Activated CD8-positive, alpha-beta memory T cell treated with anti-CD3 and anti-CD28 coated beads for 24 hours (primary cell): ENCODE measurements at regions not wholly inside any gene's neighbourhood (a gene's known extent, or its start where the extent isn't known, plus 50 kb on each side); places are given as distances from the start of the nearest gene placed in this dataset.

Experiments
- DNase-seq: peaks from one replicate; pipeline ENCODE4 v3.0.0-alpha.2; 2020

DNA sequence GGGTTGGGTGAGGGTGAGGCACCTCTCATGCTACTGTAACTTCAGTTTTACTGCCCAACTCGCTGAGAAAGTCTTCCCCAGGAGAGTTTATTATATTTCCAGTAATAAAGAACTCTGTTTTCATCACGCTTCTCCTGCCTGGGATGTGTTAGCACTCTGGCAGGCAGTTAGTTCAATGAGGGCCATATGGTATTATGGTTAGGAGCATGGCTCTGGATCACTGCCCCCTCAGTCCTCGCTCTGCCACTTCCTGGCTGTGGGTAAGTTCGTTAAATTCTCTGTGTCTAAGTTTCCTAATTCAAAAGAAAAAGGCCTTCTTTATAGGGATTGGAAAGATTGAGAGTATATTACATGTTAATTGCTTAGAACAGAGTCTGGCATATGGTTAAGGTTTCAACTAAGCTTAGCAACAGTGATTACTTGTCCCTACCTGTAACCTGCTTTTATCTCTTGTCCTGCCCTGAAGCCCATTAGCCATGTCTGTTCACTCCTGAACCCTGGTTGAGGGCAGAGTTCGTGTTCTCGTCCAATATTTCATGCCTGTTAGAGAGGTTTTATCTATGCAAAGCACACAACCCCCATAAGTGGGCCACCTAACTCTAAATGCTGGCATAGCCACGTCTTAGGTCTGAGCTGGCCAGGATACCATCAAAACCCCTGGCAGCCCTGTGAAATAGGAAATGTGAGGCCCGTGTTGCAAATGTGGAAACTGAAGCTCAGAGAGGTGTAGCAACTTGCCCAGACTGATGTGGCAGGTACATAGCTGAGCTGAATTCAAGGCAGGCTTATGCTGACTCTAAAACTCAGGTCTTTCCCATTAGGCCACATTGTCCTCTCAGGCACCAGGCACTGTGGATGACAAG lies 342.5 kb upstream of the JARID2 start:
- DNase-seq, result no peak

DNA sequence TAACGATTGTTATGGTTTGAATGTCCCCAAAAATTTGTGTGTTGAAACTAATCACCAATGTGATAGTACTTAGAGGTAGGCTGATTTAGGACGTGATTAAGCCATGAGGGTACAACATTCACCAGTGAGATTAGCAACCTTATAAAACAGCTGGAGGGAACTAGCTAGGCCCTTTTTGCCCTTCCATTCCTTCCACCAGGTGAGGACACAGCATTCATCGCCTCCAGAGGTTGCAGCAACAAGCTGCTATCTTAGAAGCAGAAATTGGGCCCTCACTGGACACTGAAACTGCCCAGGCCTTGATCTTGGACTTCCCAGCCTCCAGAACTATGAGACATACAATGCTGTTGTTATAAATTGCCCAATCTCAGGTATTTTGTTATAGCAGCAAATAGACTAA lies 340.7 kb upstream of the JARID2 start:
- DNase-seq, result no peak

DNA sequence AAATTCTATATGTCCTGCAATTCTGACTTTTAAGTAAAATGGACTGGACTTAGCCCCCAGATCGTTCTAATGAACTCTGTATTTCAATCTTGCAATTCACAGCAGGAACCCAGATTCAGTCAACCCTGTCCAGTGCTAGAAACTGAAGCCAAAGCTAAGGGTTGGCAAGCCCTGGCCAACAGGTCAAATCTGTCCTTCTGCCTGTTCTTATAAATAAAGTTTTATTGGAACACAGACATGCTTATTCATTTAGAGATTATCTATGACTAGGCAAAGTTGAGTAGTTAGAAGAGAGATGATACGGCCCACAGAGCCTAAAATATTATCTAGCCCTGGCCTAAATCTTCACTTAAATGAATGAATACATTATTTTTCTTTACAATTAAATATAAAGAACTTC lies 339.2 kb upstream of the JARID2 start:
- DNase-seq, result no peak

DNA sequence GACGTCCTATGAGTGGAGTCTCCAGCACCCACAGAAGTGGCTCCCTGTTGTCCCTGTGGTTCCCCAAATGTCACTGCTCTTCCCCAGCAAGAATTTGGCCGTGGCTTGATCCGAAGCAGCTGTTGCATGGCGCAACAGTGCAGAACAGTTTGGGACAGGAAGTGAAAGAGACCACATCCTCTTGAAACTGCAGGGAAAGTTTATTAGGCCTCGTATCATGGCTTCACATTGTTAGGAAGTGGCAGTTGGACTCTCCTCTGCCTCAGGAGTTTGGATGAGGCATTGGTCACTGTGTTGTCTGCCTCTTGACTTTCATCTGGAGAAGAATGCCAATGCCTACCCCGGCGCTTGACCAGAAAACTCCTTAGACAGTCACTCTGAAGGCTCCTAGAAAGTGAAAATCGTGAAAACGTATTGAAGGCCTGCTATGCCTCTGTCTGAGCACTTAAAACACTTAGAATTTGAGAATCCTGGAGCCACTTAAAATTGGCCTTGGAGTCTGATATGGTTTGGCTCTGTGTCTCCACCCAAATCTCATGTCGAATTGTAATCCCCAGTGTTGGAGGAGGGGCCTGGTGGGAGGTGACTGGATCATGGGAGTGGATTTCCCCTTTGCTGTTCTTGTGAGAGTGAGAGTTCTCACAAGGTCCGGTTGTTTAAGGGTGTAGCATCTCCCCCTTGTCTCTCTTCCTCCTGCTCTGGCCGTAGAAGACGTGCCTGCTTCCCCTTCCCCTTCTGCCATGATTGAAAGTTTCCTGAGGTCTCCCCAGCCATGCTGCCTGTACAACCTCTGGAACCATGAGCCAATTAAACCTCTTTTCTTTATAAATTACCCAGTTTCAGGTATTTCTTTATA lies 334.9 kb upstream of the JARID2 start:
- DNase-seq, result peak; percentile 59

DNA sequence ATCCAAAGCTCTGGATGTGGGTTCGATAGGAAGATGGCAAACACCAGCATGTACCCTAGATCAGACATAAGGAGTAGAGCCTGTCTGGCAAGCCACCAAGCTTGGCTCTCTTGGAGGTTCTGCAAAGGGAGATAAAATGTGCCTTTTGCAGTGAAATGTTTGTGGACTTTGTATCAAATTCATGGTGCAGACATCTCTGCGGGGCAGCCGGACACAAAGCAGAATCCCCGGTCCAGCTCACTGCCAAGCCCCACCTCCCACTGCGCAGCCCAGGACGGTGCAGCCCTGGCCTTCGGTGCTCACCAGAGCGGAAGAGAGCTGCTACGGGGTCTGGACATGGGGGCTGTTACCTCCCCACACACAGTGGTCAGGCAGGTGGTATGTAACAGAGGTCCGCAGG lies 333.6 kb upstream of the JARID2 start:
- DNase-seq, result peak; percentile 53

DNA sequence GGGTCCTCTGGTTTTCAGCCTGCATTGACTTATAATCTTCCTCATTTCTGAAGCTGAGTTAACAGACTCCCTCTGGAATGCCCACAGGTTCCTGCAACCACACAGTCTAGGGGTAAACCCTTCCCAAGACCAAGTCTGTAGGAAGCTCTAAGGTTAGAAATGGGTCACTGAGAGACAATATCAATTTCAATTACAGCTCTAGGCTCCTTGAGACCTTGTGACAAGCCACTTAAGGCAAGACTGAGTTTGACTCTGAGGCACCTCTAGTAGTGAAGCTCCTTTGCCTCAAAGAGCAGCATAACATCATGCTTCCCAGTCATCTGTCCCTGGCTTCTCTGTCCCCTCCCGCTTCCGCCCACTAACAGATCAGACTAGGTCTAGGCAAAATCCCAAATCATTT lies 333.2 kb upstream of the JARID2 start:
- DNase-seq, result peak; percentile 38

DNA sequence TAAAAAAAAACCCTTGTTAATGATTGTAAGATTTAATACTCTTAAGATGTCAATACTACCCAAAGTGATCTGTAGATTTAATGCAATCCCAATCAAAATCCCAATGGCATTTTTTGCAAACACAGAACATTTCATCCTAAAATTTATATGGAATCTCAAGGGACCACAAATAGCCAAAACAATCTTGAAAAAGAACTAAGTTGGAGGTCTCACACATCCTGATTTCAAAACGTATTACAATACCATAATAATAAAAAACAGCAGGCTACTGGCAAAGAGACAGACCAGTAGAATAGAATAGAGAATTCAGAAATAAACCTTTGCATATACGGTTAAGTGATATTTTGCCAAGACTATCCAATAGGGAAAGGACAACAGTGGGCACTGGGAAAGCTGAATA lies 331.9 kb upstream of the JARID2 start:
- no peak for DNase-seq

DNA sequence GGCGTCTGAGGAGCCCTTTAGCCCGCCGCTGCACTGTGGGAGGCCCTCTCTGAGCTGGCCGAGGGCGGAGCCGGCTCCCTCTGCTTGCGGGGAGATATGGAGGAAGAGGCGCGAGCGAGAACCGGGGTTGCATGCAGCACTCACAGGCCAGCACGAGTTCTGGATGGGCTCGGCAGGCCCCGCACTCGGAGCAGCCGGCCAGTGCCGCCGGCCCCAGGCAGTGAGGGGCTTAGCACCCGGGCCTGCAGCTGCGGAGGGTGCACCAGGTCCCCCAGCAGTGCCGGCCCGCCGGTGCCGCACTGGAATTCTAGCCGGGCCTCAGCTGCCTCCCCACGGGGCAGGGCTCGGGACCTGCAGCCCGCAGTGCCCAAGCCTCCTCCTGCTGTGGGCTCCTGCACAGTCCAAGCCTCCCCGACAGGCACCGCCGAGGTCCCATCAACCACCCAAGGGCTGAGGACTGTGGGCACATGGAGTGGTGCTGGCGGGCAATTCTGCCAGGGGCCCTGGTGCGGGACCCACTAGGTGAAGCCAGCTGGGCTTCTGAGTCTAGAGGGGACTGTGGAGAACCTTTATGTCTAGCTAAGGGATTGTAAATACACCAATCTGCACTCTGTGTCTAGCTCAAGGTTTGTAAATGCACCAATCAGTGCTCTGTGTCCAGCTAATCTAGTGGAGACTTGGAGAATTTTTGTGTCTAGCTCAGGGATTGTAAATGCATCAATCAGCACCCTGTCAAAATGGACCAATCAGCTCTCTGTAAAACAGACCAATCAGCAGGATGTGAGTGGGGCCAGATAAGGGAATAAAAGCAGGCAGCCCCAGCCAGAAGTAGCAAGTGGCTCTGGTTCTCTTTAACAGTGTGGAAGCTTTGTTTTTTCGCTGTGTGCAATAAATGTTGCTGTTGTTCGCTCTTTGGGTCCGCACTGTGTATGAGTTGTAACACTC lies 329.7 kb upstream of the JARID2 start:
- DNase-seq, result peak; percentile 53

DNA sequence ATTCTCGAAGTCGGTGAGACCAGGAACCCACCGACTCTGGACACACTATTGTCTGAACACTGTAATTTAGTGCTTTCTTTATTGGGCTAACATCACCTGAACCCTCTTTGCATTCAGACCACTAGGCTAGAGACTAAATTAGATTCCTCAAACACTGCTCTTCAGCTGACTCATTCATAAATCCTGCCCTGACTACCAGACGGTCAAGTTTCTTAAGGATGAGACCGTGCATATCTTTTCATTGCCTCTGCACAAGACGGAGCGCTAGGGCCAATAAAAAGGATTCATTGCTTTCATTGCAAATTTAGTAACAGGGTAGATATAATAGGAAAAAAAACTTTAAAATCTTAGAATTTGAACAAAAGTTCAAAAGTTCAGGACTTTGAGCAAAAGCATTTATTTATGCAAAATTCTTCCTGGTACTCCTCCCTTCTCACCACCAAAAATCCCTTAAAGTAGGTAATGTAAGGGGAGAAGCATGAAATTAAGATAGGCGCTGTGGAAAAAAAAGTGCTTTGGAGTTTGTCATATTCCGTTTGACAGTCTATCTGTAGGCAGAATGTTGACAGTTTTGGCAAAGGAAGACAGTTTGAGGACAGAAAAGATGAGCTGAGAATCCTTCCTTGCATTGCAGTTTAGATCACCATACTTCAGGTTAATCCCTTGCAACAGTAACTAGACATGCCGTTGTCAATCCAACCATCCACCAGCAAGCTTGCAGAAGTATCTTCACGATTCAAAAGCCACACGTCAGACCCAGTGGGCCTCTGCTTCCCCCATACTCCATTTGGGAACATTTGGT lies 328.6 kb upstream of the JARID2 start:
- DNase-seq, result peak; percentile 38

DNA sequence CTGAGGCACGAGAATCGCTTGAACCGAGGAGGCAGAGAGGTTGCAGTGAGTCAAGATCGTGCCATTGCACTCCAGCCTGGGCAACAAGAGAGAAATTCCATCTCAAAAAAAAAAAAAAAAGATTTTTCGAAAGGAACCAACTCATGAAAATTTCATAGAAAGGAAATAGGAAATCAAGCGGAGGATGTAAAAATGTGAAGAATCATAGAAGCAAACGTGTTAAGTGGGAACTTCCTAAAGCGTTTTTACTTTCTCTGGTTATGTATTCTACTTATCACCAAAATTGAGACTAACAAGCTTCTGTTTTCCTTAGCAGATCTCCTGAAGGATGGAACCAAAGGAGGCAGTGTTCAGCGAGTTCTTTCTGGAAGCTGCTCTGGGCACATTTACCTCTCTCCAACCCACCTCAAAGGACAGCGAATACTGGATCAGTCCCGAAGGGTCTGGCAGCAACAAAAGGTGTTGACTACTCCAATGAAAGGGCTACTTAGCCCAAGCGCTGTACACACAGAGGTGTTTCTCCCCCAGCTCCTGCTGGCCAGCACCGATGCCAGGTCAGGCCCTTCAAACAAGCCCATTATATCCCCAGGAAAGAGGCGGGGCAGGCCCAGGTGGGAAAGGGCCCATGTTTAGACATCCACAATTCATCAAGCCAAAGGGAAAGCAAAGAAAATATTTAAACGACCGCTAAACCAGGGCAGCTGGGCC lies 327.5 kb upstream of the JARID2 start:
- DNase-seq, result peak; percentile 46

DNA sequence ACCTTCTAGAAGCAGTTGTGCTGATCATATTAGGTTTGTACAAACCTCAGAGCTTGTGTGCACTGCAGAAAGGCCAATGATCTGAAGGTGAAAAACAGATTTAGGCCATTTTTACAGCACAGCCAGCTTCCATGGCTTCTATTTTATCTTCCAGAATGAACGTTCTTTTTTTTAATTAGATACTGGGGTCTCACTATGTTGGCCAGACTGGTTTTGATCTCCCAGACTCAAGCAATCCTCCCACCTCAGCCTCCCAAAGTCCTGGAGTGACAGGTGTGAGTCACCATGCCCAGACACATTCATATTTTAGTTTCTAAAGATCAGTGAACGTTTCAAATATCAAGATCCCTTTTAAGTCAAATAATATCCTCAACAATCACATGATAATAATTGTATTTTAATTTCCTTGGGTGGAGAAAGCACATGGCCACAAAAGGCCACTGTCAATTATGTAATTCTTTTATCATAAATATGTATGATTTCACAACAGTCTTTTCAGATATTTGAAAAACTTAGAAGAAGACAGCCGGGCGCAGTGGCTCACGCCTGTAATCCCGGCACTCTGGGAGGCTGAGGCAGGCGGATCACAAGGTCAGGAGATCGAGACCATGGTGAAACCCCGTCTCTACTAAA lies 326.7 kb upstream of the JARID2 start:
- DNase-seq, result peak; percentile 15

DNA sequence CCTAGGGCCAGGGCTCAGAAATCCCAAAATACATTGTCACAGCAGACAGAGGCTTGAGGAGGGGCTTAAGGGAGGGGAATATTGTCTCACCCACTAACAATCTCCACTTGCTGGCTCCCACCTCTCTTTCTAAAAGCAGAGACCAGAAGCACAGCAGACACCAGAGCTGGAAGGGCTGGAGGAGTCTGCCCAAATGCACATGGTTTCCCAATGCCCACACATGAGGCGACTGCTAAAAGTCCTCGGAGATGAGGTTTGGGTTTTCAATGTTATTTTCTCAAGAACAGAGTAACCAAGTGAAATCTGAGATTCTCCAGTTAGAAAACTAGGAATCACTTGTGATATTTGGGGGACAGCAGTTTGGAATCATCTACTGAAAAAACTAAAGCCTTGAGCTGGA lies 325.6 kb upstream of the JARID2 start:
- DNase-seq, result no peak

DNA sequence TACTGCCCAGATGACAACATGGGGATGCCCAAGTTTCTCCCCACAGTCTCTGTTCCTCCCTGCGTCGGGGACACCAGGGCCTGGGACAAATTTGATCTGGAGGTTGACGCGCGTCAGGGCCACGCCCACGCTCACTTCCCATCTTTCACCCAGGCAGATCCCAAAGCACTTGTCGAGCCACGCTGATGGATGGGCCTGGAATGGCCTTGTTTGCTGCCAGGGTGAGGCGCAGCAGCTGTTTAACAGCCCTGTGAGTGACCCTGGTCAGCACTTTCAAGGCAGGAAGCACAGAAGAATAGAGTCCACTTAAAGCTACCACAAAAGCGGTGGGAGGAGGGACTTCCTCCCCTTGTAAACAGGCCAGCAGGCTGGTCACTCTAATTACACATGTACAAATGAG lies 324.7 kb upstream of the JARID2 start:
- DNase-seq, result no peak

DNA sequence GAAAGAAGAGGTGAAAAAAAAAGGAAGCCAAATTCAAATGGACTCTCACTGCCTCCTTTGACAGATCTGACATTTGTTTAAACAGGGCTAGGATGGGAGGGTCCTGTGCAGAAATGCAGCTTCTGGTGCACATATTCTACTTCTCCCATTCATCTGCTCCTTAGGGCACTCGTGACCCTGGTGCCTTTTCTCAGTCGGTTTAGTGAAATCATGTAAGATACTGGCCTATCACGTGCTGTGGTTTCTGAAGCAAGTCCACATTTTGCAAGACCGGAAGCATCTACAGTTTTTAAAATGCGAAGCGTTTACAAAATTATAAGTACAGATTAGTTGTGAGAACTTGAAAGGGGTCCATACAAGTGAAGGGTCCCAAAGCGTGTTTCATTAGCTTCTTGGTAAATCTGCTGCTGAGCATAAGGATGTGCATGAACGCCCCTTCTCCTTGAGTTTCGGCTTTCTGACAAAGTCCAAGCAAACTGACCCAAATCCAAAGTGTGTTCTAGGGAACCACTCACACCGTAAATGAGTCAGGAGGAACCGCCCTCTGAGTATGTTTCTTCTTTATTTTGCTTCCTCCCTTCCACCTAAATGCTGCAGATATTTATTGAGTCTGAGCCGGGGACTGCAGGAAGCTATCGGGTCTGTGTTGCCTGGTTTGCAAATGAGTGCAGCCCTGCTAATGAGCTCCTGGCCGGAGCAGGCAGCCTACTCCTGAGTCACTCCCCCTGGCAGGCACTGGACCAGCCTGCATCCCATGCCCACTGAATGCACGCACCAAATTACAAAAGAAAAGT lies 323.8 kb upstream of the JARID2 start:
- DNase-seq, result no peak

DNA sequence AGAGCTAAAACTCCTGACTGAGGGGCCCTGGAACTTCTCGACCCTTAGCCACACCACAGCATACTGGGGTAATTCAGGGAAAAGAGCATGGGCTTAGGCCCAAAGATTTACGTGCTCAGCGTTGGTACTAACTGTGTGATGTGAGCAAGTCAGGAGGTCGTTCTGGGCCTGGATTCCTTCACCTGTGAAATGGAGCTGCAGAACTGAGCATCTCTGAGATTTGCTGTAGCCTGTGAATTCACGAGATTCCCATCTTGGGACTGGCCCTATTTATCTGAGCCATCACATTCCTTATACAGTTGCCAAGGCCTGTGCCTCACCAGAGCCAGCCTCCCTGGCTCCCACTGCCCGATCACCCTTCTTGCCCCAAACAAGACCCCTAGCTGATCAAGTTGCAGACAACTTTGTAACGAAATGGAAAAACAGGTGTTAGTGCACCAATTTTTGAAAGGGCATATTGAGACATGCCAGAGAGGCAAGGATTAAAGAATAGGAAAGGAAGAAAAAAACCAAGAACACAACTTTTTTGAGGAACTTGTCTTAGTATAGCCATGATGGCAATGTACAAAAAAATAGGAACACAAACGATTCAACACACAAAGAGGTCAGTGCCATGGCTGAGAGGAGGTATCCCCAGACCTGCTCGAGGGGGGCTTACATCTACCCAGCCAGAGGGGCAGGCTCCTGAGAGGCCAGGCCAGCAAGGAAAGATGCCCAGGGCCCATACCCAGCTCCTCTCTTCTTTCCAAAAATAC lies 323.0 kb upstream of the JARID2 start:
- no peak for DNase-seq

DNA sequence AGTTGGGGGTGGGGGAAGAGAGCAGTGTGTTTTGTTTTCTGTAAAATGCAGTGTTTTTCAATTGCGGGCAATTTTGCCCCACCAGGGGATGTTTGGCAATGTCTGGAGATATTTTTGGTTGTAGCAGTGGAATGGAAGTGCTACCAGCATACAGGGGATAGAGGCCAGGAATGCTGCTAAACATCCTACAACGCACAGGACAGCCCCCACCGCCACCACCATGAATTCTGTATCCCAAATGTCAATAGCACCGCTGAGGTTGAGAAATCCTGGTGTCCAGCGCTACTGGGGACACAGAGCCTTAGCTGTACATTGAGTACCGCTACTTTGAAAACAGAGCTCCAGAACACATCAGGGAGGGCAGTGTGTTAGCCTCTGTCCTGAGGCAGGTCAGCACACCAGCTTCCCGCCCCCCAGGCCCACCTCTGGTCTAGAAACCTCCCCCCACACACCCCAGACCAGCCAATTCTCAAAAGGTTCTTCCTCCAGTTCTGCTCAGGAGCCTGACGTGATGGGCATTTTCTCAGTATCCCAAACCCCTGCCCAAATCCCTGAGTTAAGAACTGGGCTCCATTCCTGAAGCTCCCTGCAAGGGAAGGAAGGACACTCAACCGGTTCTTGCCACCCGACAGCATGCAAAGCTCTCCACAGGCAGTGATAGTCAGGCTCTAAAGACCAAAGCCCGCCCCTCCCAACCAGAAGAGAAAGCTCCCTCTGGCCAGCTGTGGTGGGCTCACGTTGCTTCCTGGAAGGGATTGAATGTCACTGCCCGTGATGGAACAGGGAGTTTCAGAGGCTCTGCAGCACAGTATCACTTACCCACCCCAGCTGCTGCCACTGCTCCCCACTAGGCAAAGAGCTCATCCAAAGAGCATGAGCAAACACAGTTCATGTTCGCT lies 321.5 kb upstream of the JARID2 start:
- DNase-seq, result no peak

DNA sequence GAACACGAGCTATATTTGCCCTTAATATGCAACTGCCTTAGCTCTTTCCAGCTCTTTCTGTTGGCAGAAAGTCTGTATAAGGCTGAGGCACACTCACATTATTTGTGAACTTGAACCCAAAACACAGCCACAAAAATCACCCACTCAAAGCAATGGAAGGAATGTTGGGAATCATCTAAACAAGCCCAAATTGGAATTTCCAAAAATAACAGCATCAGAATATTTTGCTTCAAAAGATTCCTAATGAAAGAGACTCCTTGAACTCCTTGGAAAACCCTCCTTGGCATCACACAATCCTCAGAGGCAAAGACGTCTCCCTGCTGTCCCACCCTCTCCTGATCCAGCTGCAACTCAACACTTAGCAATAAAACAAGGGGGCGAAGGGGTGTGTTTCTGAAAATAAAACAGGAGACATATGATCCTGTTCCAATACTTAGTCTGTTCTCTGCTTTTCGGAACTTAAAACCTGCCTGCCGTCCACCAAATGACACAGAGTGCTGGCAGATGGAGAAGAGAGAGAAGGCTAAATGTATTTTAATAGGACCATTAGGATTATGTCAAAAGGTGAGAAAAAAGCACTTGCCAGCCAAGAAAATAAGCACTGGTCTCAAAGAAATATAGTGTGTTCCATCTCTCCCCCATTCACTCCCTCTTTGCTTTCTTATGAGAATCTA lies 320.7 kb upstream of the JARID2 start:
- no peak for DNase-seq

DNA sequence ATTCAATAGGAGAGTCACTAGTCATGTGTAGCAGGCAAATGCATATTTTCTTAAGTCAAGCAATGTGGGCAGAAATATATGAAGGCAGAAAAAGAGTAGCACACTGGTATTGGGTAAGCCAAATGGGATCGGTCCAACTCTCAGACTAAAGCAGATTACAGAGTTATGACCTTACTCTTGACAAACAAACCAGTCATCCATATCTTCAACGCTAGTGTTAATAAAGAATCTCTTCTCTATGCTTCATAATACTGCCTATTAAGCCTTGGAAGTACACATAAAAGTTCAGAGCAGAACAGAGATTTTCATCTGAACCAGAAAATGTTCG lies 320.2 kb upstream of the JARID2 start:
- DNase-seq, result no peak
